ENCODE measurements at regions not wholly inside any gene's neighbourhood (a gene's known extent, or its start where the extent isn't known, plus 50 kb on each side); places are given as distances from the start of the nearest gene placed in this dataset.
"Not testable (repeated sequence)": the region's sequence is repeated elsewhere in the genome, so short reads cannot be mapped to it uniquely, and the experiment has no call there.

DNA sequence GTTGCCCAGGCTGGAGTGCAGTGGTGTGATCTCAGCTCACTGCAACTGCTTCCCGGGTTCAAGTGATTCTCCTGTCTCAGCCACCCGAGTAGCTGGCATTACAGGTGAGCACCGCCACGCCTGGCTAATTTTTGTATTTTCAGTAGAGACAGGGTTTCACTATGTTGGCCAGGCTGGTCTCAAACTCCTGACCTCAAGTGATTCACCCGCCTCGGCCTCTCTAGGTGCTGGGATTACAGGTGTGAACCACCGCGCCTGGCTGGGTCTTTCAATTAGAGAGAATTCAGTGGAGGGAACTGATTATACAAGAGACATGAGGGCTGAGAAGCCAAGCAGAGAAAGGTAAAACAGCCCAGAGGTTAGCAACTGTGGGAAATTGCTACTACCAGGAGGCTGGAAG lies 78.6 kb upstream of the BRD7 start:
- not testable (repeated sequence) for TF ChIP-seq ETS1 (IDR thresholded peaks at IDR 0.05); POLR2AphosphoS5 (IDR thresholded peaks at IDR 0.05; ENCODE audit: low read depth); REST (IDR thresholded peaks at IDR 0.05; ENCODE audit: unreplicated experiment); EZH2 (IDR thresholded peaks at IDR 0.05; ENCODE audit: low read depth, unreplicated experiment); EZH2phosphoT487 (IDR thresholded peaks at IDR 0.05; ENCODE audit: unreplicated experiment); CREB1 (CRISPR knock-in tag; IDR thresholded peaks at IDR 0.05; ENCODE audit: low read depth); ZNF331 (CRISPR knock-in tag; IDR thresholded peaks at IDR 0.05; ENCODE audit: low read depth); JUNB (IDR thresholded peaks at IDR 0.05; ENCODE audit: unreplicated experiment); NANOG (IDR thresholded peaks at IDR 0.05; ENCODE audit: borderline replicate concordance); ZNF114 (CRISPR knock-in tag; IDR thresholded peaks at IDR 0.05)
- TF ChIP-seq, protein P1, sequence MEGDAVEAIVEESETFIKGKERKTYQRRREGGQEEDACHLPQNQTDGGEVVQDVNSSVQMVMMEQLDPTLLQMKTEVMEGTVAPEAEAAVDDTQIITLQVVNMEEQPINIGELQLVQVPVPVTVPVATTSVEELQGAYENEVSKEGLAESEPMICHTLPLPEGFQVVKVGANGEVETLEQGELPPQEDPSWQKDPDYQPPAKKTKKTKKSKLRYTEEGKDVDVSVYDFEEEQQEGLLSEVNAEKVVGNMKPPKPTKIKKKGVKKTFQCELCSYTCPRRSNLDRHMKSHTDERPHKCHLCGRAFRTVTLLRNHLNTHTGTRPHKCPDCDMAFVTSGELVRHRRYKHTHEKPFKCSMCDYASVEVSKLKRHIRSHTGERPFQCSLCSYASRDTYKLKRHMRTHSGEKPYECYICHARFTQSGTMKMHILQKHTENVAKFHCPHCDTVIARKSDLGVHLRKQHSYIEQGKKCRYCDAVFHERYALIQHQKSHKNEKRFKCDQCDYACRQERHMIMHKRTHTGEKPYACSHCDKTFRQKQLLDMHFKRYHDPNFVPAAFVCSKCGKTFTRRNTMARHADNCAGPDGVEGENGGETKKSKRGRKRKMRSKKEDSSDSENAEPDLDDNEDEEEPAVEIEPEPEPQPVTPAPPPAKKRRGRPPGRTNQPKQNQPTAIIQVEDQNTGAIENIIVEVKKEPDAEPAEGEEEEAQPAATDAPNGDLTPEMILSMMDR (conservative IDR thresholded peaks at IDR 0.05; ENCODE audit: low read depth in 2 of 2) = not testable (repeated sequence)

Measured in GM23338 (cell line).